Naive B cell (primary cell): ENCODE measurements at regions not wholly inside any gene's neighbourhood (a gene's known extent, or its start where the extent isn't known, plus 50 kb on each side); places are given as distances from the start of the nearest gene placed in this dataset.

Experiments used
- ATAC-seq, 2 donors: fragments of 150-1000 bp; cut with Tn5 transposase; 2 replicates each; pipeline ENCODE4 v1.10.0; 2021; ENCODE audit warnings: low read depth in 2 of 2, mild to moderate bottlenecking in 2 of 2, moderate library complexity in 2 of 2
- DNase-seq: peaks from one replicate; pipeline ENCODE4 v3.0.0; 2022
- H3K27ac Mint-ChIP-seq, 6 donors: one replicate each; pipeline ENCODE4 v1.8.0; 2020 to 2022; ENCODE audit warnings: mild to moderate bottlenecking in 6 of 6, mixed read lengths in 6 of 6, moderate library complexity in 5 of 6, inconsistent platforms in 2 of 6
- H3K27me3 Mint-ChIP-seq, 3 donors: one replicate each; pipeline ENCODE4 v1.8.0; 2021 to 2022; ENCODE audit warnings: mixed read lengths in 3 of 3, mild to moderate bottlenecking in 1 of 3
- H3K36me3 Mint-ChIP-seq, 2 donors: one replicate each; pipeline ENCODE4 v1.8.0; 2020 to 2022; ENCODE audit warnings: mixed read lengths in 2 of 2, inconsistent platforms in 1 of 2, mild to moderate bottlenecking in 1 of 2
- H3K4me1 Mint-ChIP-seq, 3 donors: one replicate each; pipeline ENCODE4 v1.8.0; 2020 to 2022; ENCODE audit warnings: mixed read lengths in 3 of 3, inconsistent platforms in 1 of 3, mild to moderate bottlenecking in 1 of 3, moderate library complexity in 1 of 3
- H3K4me3 Mint-ChIP-seq, 8 donors: one replicate each; pipeline ENCODE4 v1.8.0; 2020 to 2022; ENCODE audit warnings: mild to moderate bottlenecking in 8 of 8, mixed read lengths in 8 of 8, moderate library complexity in 8 of 8, inconsistent platforms in 2 of 8
- H3K9me3 Mint-ChIP-seq, 7 donors: one replicate each; pipeline ENCODE4 v1.8.0; 2020 to 2022; ENCODE audit warnings: mixed read lengths in 7 of 7, mild to moderate bottlenecking in 5 of 7, inconsistent platforms in 2 of 7, moderate library complexity in 1 of 7

DNA sequence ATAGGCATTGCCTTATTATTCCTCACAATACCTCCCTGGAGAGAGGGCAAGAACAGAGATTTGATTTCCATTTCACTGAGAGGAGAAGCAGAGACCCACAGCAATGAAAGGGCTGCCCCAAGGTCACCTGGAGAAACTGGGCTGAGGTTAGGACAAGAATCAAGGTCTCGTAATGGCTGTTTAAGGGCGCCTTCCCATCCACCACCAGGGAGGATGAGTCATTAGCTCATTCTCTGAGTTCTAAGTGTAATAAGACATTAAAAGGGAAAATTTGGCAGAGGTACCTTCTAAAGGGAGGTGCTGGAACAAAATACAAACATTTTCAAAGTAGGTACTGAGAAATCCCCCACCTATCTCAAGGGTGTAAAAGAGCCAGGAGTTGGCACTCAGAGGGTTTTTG, 52.6 kb upstream of the TCERG1 start:
- no peak for ATAC-seq
- Mint-ChIP-seq H3K27me3 (peaks cover 19 to 45% (median 38%) of the 10 kb centered on the region in 3 donors), H3K4me1 (no peaks in the 10 kb centered on the region), H3K9me3 (peaks cover 0 to 5% (median 0%) of the 10 kb centered on the region in 7 donors), H3K36me3 (no peaks in the 10 kb centered on the region), H3K4me3 (no peak overlapping the region), H3K27ac (no peak overlapping the region)
- no peak for DNase-seq

GRCh38 chr5:146395193-146395592, 51.9 kb upstream of the TCERG1 start:
- H3K9me3 Mint-ChIP-seq, result peaks cover 0 to 5% (median 0%) of the 10 kb centered on the region in 7 donors
- DNase-seq, result no peak
- H3K4me1 Mint-ChIP-seq, result no peaks in the 10 kb centered on the region
- ATAC-seq, result no peak
- no peak overlapping the region for H3K27ac Mint-ChIP-seq
- no peak overlapping the region for H3K4me3 Mint-ChIP-seq
- no peaks in the 10 kb centered on the region for H3K36me3 Mint-ChIP-seq
- H3K27me3 Mint-ChIP-seq, result peaks cover 27 to 52% (median 45%) of the 10 kb centered on the region in 3 donors
